Hematopoietic multipotent progenitor cell treated with erythropoietin and hydrocortisone succinate and interleukin-3 and kit ligand, for 8 days (in vitro differentiated cells): ENCODE measurements at regions not wholly inside any gene's neighbourhood (a gene's known extent, or its start where the extent isn't known, plus 50 kb on each side); places are given as distances from the start of the nearest gene placed in this dataset.

ENCODE experiments used
- DNase-seq: peaks from one replicate; pipeline ENCODE4 v3.0.0-alpha.2; 2015

- DNase-seq, result no peak
These were observed 80.2 kb upstream of the PKDCC start for GRCh38 chr2:41967476-41968181.

GRCh38 chr2:41968182-41968578 lies 79.6 kb upstream of the PKDCC start:
- DNase-seq, result no peak

- no peak for DNase-seq
These were observed 76.7 kb upstream of the PKDCC start for GRCh38 chr2:41970988-41971660.

GRCh38 chr2:41972179-41972578 lies 75.6 kb upstream of the PKDCC start:
- DNase-seq, result no peak

- DNase-seq, result no peak
These were observed 75.0 kb upstream of the PKDCC start for GRCh38 chr2:41972819-41973218.

GRCh38 chr2:41973871-41974270 lies 74.0 kb upstream of the PKDCC start:
- DNase-seq, result no peak

- no peak for DNase-seq
These were observed 66.4 kb upstream of the PKDCC start for GRCh38 chr2:41981417-41981816.

GRCh38 chr2:41985573-41986095 lies 62.2 kb upstream of the PKDCC start:
- DNase-seq, result no peak

GRCh38 chr2:41989501-41990180 lies 58.2 kb upstream of the PKDCC start:
- no peak for DNase-seq

- no peak for DNase-seq
These were observed 57.6 kb upstream of the PKDCC start for GRCh38 chr2:41990245-41990644.

GRCh38 chr2:41990688-41991087 lies 57.1 kb upstream of the PKDCC start:
- no peak for DNase-seq

- DNase-seq, result no peak
These were observed 55.7 kb upstream of the PKDCC start for GRCh38 chr2:41992056-41992642.

GRCh38 chr2:41992671-41993434 lies 55.0 kb upstream of the PKDCC start:
- no peak for DNase-seq

GRCh38 chr2:41993435-41993925 lies 54.3 kb upstream of the PKDCC start:
- DNase-seq, result no peak

GRCh38 chr2:41994233-41994637 lies 53.6 kb upstream of the PKDCC start:
- no peak for DNase-seq

GRCh38 chr2:41994661-41995060 lies 53.2 kb upstream of the PKDCC start:
- DNase-seq, result no peak

GRCh38 chr2:41997561-41997960 lies 50.3 kb upstream of the PKDCC start:
- DNase-seq, result no peak
